ENCODE measurements at regions not wholly inside any gene's neighbourhood (a gene's known extent, or its start where the extent isn't known, plus 50 kb on each side); places are given as distances from the start of the nearest gene placed in this dataset.

DNA sequence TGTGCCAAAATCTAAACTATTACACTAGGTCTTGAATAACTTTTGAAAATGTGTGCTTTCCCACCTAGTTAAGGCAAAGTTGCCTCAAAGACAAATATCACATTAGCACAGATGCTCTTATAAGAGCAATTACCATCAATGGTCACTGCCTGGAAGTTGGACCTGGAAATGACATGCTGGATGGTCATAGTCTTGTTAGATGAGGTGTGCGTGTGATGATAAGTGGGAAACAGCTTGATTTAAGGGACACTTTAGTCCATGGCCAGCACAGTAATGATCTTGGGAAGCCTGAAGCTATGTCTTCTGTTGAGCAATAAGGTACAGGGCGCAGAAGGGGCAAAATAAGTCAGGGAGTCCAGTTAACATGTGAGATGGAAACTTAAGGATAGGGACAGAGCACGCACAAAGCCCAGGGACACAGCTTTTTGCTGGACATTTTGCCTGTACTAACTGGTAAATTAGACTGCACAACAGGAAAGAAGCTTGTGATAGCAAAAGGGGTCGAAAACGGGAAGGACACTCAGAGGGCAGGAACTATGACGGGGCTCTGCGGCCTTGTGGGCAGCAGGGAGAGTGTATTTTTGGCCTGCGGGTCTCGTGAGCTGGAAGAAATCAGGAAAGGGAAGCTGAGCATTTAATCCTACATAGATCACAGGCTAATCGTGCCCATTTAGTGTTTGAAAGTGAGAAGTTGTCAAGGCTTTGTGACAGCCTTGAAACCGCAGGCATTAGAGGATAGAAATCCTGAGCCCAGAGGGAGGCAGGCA is 66.7 kb upstream of the BMP2 start:
- H3K36me3 ChIP-seq (ENCODE audit: control insufficient read depth, insufficient read depth, low read length), result no peaks in the 10 kb centered on the region
- TF ChIP-seq SIN3A (IDR thresholded peaks at IDR 0.05; ENCODE audit: borderline replicate concordance, insufficient read depth, low read depth, low read length) (no peak), TCF7L2 (IDR thresholded peaks at IDR 0.05; ENCODE audit: low read depth, low read length) (no peak), POLR2AphosphoS5 (IDR thresholded peaks at IDR 0.05; ENCODE audit: low read depth, low read length) (no peak)
- TF ChIP-seq, protein P1, sequence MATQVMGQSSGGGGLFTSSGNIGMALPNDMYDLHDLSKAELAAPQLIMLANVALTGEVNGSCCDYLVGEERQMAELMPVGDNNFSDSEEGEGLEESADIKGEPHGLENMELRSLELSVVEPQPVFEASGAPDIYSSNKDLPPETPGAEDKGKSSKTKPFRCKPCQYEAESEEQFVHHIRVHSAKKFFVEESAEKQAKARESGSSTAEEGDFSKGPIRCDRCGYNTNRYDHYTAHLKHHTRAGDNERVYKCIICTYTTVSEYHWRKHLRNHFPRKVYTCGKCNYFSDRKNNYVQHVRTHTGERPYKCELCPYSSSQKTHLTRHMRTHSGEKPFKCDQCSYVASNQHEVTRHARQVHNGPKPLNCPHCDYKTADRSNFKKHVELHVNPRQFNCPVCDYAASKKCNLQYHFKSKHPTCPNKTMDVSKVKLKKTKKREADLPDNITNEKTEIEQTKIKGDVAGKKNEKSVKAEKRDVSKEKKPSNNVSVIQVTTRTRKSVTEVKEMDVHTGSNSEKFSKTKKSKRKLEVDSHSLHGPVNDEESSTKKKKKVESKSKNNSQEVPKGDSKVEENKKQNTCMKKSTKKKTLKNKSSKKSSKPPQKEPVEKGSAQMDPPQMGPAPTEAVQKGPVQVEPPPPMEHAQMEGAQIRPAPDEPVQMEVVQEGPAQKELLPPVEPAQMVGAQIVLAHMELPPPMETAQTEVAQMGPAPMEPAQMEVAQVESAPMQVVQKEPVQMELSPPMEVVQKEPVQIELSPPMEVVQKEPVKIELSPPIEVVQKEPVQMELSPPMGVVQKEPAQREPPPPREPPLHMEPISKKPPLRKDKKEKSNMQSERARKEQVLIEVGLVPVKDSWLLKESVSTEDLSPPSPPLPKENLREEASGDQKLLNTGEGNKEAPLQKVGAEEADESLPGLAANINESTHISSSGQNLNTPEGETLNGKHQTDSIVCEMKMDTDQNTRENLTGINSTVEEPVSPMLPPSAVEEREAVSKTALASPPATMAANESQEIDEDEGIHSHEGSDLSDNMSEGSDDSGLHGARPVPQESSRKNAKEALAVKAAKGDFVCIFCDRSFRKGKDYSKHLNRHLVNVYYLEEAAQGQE (IDR thresholded peaks at IDR 0.05; ENCODE audit: insufficient read depth in 1 of 2, low read depth in 2 of 2, low read length in 1 of 2), result no peak
- TF ChIP-seq, protein P2, sequence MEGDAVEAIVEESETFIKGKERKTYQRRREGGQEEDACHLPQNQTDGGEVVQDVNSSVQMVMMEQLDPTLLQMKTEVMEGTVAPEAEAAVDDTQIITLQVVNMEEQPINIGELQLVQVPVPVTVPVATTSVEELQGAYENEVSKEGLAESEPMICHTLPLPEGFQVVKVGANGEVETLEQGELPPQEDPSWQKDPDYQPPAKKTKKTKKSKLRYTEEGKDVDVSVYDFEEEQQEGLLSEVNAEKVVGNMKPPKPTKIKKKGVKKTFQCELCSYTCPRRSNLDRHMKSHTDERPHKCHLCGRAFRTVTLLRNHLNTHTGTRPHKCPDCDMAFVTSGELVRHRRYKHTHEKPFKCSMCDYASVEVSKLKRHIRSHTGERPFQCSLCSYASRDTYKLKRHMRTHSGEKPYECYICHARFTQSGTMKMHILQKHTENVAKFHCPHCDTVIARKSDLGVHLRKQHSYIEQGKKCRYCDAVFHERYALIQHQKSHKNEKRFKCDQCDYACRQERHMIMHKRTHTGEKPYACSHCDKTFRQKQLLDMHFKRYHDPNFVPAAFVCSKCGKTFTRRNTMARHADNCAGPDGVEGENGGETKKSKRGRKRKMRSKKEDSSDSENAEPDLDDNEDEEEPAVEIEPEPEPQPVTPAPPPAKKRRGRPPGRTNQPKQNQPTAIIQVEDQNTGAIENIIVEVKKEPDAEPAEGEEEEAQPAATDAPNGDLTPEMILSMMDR (IDR thresholded peaks at IDR 0.05), result no peak
- in situ Hi-C loops (cut with HindIII; ENCODE audit: low pct_unique_long_range_greater_than_20kb, low sequenced_read_pairs) (no loop called here), intact Hi-C loops (cut with micrococcal nuclease; ENCODE audit: unreplicated experiment) (no loop called here)
- no peak overlapping the region for H3K27ac ChIP-seq (ENCODE audit: low read length)
- ChIA-PET POLR2A (no interaction called here), CTCF (no interaction called here)
- no peak overlapping the region for H3K4me3 ChIP-seq (ENCODE audit: low read depth in 2 of 2, low read length in 2 of 2)
- no peaks in the 10 kb centered on the region for H3K9me3 ChIP-seq (ENCODE audit: control insufficient read depth, insufficient read depth, low read depth, low read length)
- DNase-seq (ENCODE audit: low read depth, low spot score) (no peak), ATAC-seq (no peak)
- BruUV-seq (replicated peaks), result no TSS peak
- no peaks in the 10 kb centered on the region for H3K4me1 ChIP-seq (ENCODE audit: control insufficient read depth, insufficient read depth, low read length)
- H3K27me3 ChIP-seq (ENCODE audit: control insufficient read depth, insufficient read depth, low read length), result no peaks in the 10 kb centered on the region

DNA sequence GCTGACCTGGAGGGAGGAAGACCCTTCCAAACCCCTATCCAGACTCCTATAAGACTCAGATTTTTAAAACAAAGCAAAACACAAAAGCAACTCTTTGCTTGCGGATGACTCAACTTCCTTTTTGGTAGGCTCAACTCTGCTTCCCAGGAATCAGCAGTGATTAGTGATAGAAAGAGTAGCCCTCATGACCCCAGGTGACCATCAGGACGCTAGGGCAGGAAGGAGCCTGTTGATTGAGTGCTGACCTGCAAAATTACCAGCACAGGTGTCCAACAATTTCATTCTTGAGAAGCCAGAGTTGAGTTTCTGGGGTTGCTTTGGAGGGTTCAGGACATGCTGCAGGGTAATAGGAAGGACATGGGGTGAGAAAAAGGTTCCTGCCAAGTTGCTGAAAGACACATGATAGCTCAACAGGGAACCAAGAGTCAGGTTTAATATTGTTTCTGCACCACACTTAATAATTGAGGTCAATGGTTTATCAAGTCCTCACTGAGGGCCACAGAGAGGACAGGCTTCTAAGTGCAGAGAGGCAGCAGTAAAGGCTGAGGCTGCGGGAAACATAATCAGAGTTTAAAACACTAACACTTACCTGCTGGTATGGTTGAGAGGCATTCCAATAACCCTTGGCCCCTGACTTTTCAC is 67.4 kb upstream of the BMP2 start:
- no peak for TF ChIP-seq POLR2AphosphoS5 (IDR thresholded peaks at IDR 0.05; ENCODE audit: low read depth, low read length)
- TF ChIP-seq, protein P2 (IDR thresholded peaks at IDR 0.05), result no peak
- TF ChIP-seq TCF7L2 (IDR thresholded peaks at IDR 0.05; ENCODE audit: low read depth, low read length), result no peak
- TF ChIP-seq SIN3A (IDR thresholded peaks at IDR 0.05; ENCODE audit: borderline replicate concordance, insufficient read depth, low read depth, low read length), result no peak
- TF ChIP-seq, protein P1 (IDR thresholded peaks at IDR 0.05; ENCODE audit: insufficient read depth in 1 of 2, low read depth in 2 of 2, low read length in 1 of 2), result no peak
- no TSS peak for BruUV-seq (replicated peaks)
- POLR2A ChIA-PET, result no interaction called here
- ATAC-seq, result no peak
- in situ Hi-C loops (cut with HindIII; ENCODE audit: low pct_unique_long_range_greater_than_20kb, low sequenced_read_pairs) (no loop called here), intact Hi-C loops (cut with micrococcal nuclease; ENCODE audit: unreplicated experiment) (no loop called here)
- no peak overlapping the region for H3K27ac ChIP-seq (ENCODE audit: low read length)
- CTCF ChIA-PET, result no interaction called here
- no peaks in the 10 kb centered on the region for H3K27me3 ChIP-seq (ENCODE audit: control insufficient read depth, insufficient read depth, low read length)
- H3K4me1 ChIP-seq (ENCODE audit: control insufficient read depth, insufficient read depth, low read length), result no peaks in the 10 kb centered on the region
- H3K9me3 ChIP-seq (ENCODE audit: control insufficient read depth, insufficient read depth, low read depth, low read length), result no peaks in the 10 kb centered on the region
- DNase-seq (ENCODE audit: low read depth, low spot score), result no peak
- no peaks in the 10 kb centered on the region for H3K36me3 ChIP-seq (ENCODE audit: control insufficient read depth, insufficient read depth, low read length)
- H3K4me3 ChIP-seq (ENCODE audit: low read depth in 2 of 2, low read length in 2 of 2), result no peak overlapping the region
